Activated CD8-positive, alpha-beta T cell treated with anti-CD3 and anti-CD28 coated beads for 36 hours (primary cell): ENCODE measurements at regions not wholly inside any gene's neighbourhood (a gene's known extent, or its start where the extent isn't known, plus 50 kb on each side); places are given as distances from the start of the nearest gene placed in this dataset.

Experiments
- ATAC-seq: fragments of 200-7000 bp; cut with Tn5 transposase; one replicate; pipeline ENCODE4 v1.10.0; 2021; ENCODE audit warnings: mild to moderate bottlenecking, moderate library complexity
- CTCF ChIA-PET: fragments of 350-600 bp; sonication (Branson Sonifier 250); formaldehyde crosslinking; loops from one replicate; lab custom pipeline; 2021; ENCODE audit warnings: antibody characterized with exemption; lab: Charles Lee
- POLR2A ChIA-PET: fragments of 350-600 bp; sonication (Branson Sonifier 250); formaldehyde crosslinking; loops from one replicate; lab custom pipeline; 2021; ENCODE audit warnings: antibody characterized with exemption; lab: Charles Lee
- DNase-seq: peaks from one replicate; pipeline ENCODE4 v3.0.0-alpha.2; 2020
- H3K27ac Mint-ChIP-seq: one replicate; pipeline ENCODE4 v1.8.0; 2021; ENCODE audit warnings: mild to moderate bottlenecking, mixed read lengths
- H3K27me3 Mint-ChIP-seq: one replicate; pipeline ENCODE4 v1.8.0; 2021; ENCODE audit warnings: mixed read lengths
- H3K36me3 Mint-ChIP-seq: one replicate; pipeline ENCODE4 v1.8.0; 2021; ENCODE audit warnings: low read depth, mixed read lengths
- H3K4me1 Mint-ChIP-seq: one replicate; pipeline ENCODE4 v1.8.0; 2021; ENCODE audit warnings: low read depth, mixed read lengths
- H3K4me3 Mint-ChIP-seq: one replicate; pipeline ENCODE4 v1.8.0; 2021; ENCODE audit warnings: mild to moderate bottlenecking, moderate library complexity, mixed read lengths
- H3K9me3 Mint-ChIP-seq: one replicate; pipeline ENCODE4 v1.8.0; 2021; ENCODE audit warnings: mixed read lengths
- intact Hi-C: fragments of 100-400 bp; cut with micrococcal nuclease; formaldehyde crosslinking; loops from one replicate; pipeline ENCODE4 v1.10.0; 2022
- TF ChIP-seq, protein P1 (sequence below): fragments of 200-600 bp; IDR thresholded peaks from one replicate; pipeline ENCODE4 v1.8.0; 2022; ENCODE audit warnings: antibody characterized with exemption, mild to moderate bottlenecking

DNA sequence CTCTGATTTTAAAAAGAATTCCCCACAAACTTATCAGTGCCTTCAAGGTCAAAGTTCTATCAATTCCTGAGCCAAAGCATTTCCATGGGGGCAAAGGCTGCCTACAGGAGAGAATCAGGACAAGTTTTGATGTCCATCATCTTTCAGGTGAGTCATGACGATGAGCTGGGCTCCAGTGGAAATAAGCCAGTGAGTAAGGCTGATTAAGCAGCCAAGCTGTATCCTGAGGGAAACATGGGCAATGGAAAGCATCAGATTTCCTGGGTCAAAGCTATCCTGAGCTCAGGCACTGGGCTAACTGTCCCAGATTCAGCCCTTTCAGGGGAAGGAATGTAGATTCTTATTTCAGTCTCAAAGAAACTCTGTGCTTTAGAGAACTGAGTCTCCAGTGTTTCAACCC lies 377.4 kb downstream of the CD109 start:
- ChIA-PET CTCF (no interaction called here), POLR2A (no interaction called here)
- Mint-ChIP-seq H3K4me3 (no peak overlapping the region), H3K27ac (no peak overlapping the region), H3K27me3 (no peaks in the 10 kb centered on the region), H3K9me3 (no peaks in the 10 kb centered on the region), H3K4me1 (no peaks in the 10 kb centered on the region), H3K36me3 (no peaks in the 10 kb centered on the region)
- ATAC-seq, result no peak
- intact Hi-C loops, result no loop called here
- no peak for DNase-seq
- TF ChIP-seq, protein P1, sequence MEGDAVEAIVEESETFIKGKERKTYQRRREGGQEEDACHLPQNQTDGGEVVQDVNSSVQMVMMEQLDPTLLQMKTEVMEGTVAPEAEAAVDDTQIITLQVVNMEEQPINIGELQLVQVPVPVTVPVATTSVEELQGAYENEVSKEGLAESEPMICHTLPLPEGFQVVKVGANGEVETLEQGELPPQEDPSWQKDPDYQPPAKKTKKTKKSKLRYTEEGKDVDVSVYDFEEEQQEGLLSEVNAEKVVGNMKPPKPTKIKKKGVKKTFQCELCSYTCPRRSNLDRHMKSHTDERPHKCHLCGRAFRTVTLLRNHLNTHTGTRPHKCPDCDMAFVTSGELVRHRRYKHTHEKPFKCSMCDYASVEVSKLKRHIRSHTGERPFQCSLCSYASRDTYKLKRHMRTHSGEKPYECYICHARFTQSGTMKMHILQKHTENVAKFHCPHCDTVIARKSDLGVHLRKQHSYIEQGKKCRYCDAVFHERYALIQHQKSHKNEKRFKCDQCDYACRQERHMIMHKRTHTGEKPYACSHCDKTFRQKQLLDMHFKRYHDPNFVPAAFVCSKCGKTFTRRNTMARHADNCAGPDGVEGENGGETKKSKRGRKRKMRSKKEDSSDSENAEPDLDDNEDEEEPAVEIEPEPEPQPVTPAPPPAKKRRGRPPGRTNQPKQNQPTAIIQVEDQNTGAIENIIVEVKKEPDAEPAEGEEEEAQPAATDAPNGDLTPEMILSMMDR, result no peak

DNA sequence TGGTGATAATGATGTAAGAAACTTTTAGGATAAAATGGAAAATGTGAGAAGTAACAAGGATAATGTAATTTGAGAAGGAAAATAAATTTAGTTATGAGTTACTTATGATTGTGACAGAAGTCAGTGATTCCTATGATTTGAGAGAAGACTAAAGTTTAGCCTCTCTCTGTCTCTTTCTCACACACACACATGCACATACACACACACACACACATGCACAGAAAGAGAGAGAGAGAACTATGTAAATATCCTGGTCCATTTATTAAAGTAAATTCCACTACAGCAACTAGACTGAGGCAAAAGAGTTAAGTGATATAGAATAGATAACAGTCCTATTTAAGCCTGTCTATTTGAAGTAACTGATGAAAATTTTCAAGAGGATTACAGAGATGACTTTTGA lies 375.2 kb downstream of the CD109 start:
- POLR2A ChIA-PET, result no interaction called here
- Mint-ChIP-seq H3K36me3 (no peaks in the 10 kb centered on the region), H3K4me3 (no peak overlapping the region), H3K27me3 (peaks cover 4% of the 10 kb centered on the region), H3K9me3 (peaks cover 3% of the 10 kb centered on the region), H3K27ac (no peak overlapping the region), H3K4me1 (no peaks in the 10 kb centered on the region)
- DNase-seq (no peak), ATAC-seq (no peak)
- intact Hi-C loops, result no loop called here
- TF ChIP-seq, protein P1, result no peak
- CTCF ChIA-PET, result no interaction called here

DNA sequence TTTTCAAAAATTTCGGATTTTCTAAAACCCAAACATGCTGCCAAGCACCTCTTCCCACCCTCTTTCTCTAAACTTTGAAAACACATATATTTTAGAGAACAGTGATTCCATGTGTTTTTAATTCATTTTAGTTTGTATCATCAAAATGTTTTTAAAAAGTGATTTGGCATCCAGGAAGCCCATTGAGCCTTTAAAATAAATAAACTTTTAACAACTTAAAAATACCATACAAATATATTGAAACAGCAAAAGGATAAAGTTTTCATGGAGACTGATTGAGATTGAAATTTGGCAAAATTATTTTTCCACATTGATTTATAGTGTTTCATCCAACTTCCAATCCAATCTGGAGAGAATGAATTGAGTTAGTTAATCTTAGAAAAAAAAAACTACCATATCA lies 374.7 kb downstream of the CD109 start:
- peaks cover 3% of the 10 kb centered on the region for H3K9me3 Mint-ChIP-seq
- H3K27ac Mint-ChIP-seq, result no peak overlapping the region
- H3K27me3 Mint-ChIP-seq, result peaks cover 4% of the 10 kb centered on the region
- DNase-seq (no peak), ATAC-seq (no peak)
- no peaks in the 10 kb centered on the region for H3K4me1 Mint-ChIP-seq
- H3K4me3 Mint-ChIP-seq, result no peak overlapping the region
- TF ChIP-seq, protein P1, result no peak
- CTCF ChIA-PET, result no interaction called here
- no peaks in the 10 kb centered on the region for H3K36me3 Mint-ChIP-seq
- POLR2A ChIA-PET, result no interaction called here
- intact Hi-C loops, result no loop called here

DNA sequence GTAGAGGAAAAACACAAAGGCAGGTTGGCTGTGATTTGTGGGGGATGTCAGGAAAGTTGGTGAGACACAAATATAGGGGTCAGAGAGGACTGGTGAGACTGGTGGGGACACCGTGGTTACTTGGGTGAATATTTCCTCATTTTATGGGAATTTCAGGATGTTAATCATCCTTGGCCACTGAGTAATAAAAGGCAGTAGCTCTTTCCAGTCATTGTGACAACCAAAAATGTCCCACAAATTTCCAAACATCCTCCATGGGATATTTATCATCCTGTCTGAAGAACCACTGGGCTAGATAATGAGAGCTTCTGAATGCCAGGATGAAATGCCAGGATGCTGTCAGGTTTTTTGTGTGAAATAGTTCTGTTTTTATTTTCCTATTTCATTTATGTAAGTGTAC lies 374.1 kb downstream of the CD109 start:
- intact Hi-C loops, result no loop called here
- ATAC-seq (no peak), DNase-seq (no peak)
- Mint-ChIP-seq H3K4me3 (no peak overlapping the region), H3K27ac (no peak overlapping the region), H3K36me3 (no peaks in the 10 kb centered on the region), H3K9me3 (peaks cover 3% of the 10 kb centered on the region), H3K27me3 (peaks cover 4% of the 10 kb centered on the region), H3K4me1 (no peaks in the 10 kb centered on the region)
- POLR2A ChIA-PET, result no interaction called here
- TF ChIP-seq, protein P1, result no peak
- CTCF ChIA-PET, result interaction anchor here (1.0 kb wide), 1 partner anchor 21 kb away, joined by 3 read pairs; no protein-coding TSS in a partner anchor

DNA sequence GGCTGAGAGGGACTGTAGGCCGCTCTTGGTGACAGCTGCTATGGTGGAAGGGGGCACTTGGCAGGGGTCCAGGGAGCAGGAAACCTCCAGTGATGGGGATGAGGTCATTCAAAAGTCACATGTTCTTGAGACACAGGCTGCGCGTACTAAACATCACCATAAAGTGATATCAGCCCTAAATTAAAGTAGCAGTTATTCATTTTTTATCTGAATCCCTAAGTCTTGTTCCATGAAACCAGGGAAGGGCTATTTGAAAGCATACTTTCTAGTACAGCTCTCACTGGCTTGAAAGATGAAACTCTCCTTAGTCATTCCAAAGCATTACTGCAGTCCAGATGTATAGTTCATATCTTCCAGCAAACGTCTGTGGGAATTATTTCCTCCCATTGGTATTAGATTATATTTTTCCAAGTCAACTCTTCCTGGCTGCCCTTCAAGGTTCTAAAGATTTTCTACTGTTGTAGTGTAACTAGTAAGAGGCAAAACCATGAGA lies 373.1 kb downstream of the CD109 start:
- TF ChIP-seq, protein P1, result no peak
- intact Hi-C loops, result no loop called here
- H3K27ac Mint-ChIP-seq, result no peak overlapping the region
- no peak for ATAC-seq
- H3K9me3 Mint-ChIP-seq, result peaks cover 3% of the 10 kb centered on the region
- ChIA-PET POLR2A (no interaction called here), CTCF (interaction anchor here (1.0 kb wide), 1 partner anchor 22 kb away, joined by 3 read pairs; no protein-coding TSS in a partner anchor)
- H3K4me3 Mint-ChIP-seq, result no peak overlapping the region
- no peaks in the 10 kb centered on the region for H3K4me1 Mint-ChIP-seq
- H3K36me3 Mint-ChIP-seq, result no peaks in the 10 kb centered on the region
- peaks cover 4% of the 10 kb centered on the region for H3K27me3 Mint-ChIP-seq
- no peak for DNase-seq
